Stimulated activated CD4-positive, alpha-beta T cell treated with anti-CD3 and anti-CD28 coated beads, Interleukin-4, amount 100 ng/mL, for 48 hours (primary cell): ENCODE measurements at regions not wholly inside any gene's neighbourhood (a gene's known extent, or its start where the extent isn't known, plus 50 kb on each side); places are given as distances from the start of the nearest gene placed in this dataset.
"Not testable (repeated sequence)": the region's sequence is repeated elsewhere in the genome, so short reads cannot be mapped to it uniquely, and the experiment has no call there.

Experiments
- DNase-seq, 2 donors: peaks; one replicate each; pipeline ENCODE4 v3.0.0-alpha.2; 2020; ENCODE audit warnings: low read depth in 2 of 2

- DNase-seq: no peak
Measured at GRCh38 chr6:140463312-140463710, 1088.9 kb upstream of the CITED2 start.

- DNase-seq: no peak
Measured at GRCh38 chr6:140462453-140463311, 1088.2 kb upstream of the CITED2 start.

- no peak for DNase-seq
Measured at GRCh38 chr6:140462076-140462452, 1087.6 kb upstream of the CITED2 start.

GRCh38 chr6:140460267-140460666 is 1085.8 kb upstream of the CITED2 start:
- DNase-seq: no peak

- DNase-seq: no peak
Measured at GRCh38 chr6:140459209-140459608, 1084.8 kb upstream of the CITED2 start.

GRCh38 chr6:140446241-140446640 is 1071.8 kb upstream of the CITED2 start:
- DNase-seq: no peak

- no peak for DNase-seq
Measured at GRCh38 chr6:140445474-140446004, 1071.1 kb upstream of the CITED2 start.

- DNase-seq: not testable (repeated sequence)
Measured at GRCh38 chr6:140443112-140443511, 1068.7 kb upstream of the CITED2 start.

GRCh38 chr6:140441256-140441655 is 1066.8 kb upstream of the CITED2 start:
- no peak for DNase-seq

GRCh38 chr6:140440223-140440835 is 1065.9 kb upstream of the CITED2 start:
- DNase-seq: no peak

GRCh38 chr6:140438346-140438735 is 1063.9 kb upstream of the CITED2 start:
- no peak for DNase-seq

- DNase-seq: no peak
Measured at GRCh38 chr6:140437619-140438345, 1063.3 kb upstream of the CITED2 start.

- DNase-seq: no peak
Measured at GRCh38 chr6:140436023-140436811, 1061.8 kb upstream of the CITED2 start.

GRCh38 chr6:140434761-140435160 is 1060.3 kb upstream of the CITED2 start:
- DNase-seq: no peak

GRCh38 chr6:140433072-140433471 is 1058.6 kb upstream of the CITED2 start:
- DNase-seq: no peak

GRCh38 chr6:140427842-140428241 is 1053.4 kb upstream of the CITED2 start:
- DNase-seq: no peak

GRCh38 chr6:140414966-140415620 is 1040.6 kb upstream of the CITED2 start:
- no peak for DNase-seq

- no peak for DNase-seq
Measured at GRCh38 chr6:140403020-140403419, 1028.6 kb upstream of the CITED2 start.

- DNase-seq: no peak
Measured at GRCh38 chr6:140401761-140402160, 1027.3 kb upstream of the CITED2 start.

GRCh38 chr6:140398076-140398475 is 1023.6 kb upstream of the CITED2 start:
- no peak for DNase-seq

GRCh38 chr6:140397106-140397505 is 1022.7 kb upstream of the CITED2 start:
- no peak for DNase-seq
